HFF-Myc (cell line): ENCODE measurements at regions not wholly inside any gene's neighbourhood (a gene's known extent, or its start where the extent isn't known, plus 50 kb on each side); places are given as distances from the start of the nearest gene placed in this dataset.

Experiments used
- DNase-seq: peaks from one replicate; pipeline ENCODE4 v3.0.0-alpha.2; 2011; ENCODE audit warnings: low read depth; ENCODE audit errors: extremely low read depth
- H3K4me3 ChIP-seq: replicated peaks from 2 replicates; pipeline ENCODE4 v1.5.1; 2011; ENCODE audit warnings: low read depth, mild to moderate bottlenecking, control low read depth, low read length
- TF ChIP-seq, protein P1 (sequence below): IDR thresholded peaks from 2 replicates; pipeline ENCODE4 v1.5.1; 2012; ENCODE audit warnings: mild to moderate bottlenecking, low read depth, low read length, control low read depth; ENCODE audit errors: missing control alignments

DNA sequence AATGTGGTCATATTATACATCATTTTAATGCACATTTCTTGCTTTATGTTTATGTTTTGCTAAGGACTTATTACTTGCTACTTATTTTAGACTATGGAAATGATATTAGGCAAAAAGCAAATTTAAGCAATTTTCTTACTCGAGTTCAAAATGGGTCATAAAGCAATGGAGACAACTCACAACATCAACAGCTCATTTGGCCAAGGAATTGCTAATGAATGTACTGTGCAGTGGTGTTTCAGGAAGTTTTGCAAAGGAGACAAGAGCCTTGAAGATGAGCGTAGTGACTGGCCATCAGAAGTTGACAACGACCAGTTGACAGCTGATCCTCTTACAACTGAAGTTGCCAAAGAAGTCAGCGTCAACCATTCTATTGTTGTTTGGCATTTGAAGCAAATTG lies 831.8 kb upstream of the SEL1L start:
- TF ChIP-seq, protein P1, sequence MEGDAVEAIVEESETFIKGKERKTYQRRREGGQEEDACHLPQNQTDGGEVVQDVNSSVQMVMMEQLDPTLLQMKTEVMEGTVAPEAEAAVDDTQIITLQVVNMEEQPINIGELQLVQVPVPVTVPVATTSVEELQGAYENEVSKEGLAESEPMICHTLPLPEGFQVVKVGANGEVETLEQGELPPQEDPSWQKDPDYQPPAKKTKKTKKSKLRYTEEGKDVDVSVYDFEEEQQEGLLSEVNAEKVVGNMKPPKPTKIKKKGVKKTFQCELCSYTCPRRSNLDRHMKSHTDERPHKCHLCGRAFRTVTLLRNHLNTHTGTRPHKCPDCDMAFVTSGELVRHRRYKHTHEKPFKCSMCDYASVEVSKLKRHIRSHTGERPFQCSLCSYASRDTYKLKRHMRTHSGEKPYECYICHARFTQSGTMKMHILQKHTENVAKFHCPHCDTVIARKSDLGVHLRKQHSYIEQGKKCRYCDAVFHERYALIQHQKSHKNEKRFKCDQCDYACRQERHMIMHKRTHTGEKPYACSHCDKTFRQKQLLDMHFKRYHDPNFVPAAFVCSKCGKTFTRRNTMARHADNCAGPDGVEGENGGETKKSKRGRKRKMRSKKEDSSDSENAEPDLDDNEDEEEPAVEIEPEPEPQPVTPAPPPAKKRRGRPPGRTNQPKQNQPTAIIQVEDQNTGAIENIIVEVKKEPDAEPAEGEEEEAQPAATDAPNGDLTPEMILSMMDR, result no peak
- no peak overlapping the region for H3K4me3 ChIP-seq
- DNase-seq, result no peak

DNA sequence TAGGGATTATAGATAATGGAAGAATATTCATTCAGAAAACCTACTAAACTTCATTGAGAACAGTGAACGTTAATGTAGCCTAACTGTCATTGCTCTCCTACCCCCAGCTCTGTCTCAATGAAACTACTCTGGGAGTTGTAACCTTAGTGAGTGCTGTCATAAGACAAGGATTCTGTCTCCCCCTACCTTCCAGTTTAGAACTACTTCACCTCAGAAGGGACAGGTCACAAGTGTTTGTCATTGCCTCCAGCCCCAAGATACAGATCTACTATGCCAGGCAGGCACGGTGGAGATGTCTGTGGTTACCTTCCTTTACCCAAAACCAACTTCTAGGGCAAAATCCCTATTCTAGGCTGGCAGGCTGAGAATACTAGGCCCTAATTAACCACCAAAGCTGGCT lies 833.1 kb upstream of the SEL1L start:
- no peak for DNase-seq

DNA sequence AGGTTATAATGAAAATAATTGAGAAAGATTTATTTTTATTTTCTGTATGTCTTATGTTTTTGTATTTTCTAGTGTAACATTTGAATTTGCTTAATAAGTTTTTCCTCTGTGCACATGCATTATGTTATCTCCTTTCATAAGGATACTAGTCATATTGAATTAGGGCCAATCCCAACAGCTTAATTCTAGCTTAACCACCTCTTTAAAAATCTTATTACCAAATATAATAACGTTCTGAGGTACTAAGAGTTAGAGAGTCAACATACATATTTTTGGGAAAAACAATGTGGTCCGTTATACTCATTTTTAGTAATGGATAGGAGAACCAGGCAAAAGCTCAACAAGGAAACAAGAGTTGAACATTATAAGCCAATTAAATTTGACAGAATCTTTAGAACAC lies 845.6 kb upstream of the SEL1L start:
- no peak overlapping the region for H3K4me3 ChIP-seq
- DNase-seq, result no peak
- TF ChIP-seq, protein P1, result no peak

More for the DNA sequence above, 833.1 kb upstream of the SEL1L start:
- H3K4me3 ChIP-seq, result no peak overlapping the region
- TF ChIP-seq, protein P1, result no peak

DNA sequence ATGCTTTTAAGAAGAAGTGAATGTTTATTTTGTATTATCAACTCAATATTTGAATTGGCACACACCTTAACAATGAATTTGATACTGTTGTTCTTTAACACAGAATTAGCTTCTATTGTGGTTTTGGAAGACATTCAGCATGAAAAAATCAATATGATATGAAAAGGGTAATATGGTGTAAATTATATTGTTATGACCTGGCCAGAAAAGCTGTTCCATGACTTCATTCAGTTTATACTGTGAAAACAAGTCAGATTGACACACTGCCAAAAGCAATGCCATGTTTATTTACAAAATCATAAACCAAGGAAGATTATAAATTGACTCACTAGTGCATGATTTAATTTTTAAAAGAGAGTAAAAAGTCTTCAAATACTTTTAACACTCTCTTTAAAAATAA lies 851.4 kb upstream of the SEL1L start:
- TF ChIP-seq, protein P1, result no peak
- H3K4me3 ChIP-seq, result no peak overlapping the region
- DNase-seq, result no peak

DNA sequence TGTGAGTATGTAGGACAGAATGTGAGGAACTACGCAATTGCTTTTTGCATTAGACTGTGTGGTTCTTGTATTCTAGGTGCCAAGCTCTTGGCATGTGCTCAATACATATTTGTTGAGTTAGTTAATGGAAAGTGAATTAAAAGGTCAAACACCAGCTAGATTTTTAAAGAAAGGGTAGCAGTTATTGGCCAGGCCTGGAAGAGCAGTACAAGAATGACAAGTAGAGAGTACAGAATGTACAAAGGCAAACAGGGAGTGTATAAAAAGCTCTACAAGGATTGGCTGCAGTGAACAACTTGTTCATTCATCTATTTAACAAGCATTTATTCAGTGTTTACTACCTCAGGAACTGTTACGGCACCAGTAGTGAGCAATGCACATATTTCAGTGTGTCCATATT lies 854.0 kb upstream of the SEL1L start:
- no peak for DNase-seq

DNA sequence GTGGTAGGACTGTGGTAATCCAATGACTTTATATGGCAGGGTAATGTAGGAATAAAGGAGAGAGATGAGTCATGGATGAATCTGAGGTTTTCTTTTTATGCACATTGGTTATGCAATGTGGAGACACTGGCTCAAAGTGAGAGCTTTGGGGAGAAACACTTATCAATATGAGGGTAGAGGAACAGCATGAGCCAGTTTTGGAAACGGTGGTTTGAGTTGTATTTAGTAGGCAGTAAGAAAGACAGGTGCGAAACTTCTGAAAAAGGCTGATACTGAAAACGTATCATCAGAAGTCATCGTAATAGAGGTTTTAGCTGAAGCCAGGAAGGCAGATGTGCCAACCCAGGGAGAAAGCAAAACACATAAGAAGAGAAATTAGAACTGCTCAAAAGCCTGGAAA lies 854.8 kb upstream of the SEL1L start:
- TF ChIP-seq, protein P1, result no peak
- H3K4me3 ChIP-seq, result no peak overlapping the region
- DNase-seq, result no peak

More for the DNA sequence above, 854.0 kb upstream of the SEL1L start:
- TF ChIP-seq, protein P1, result no peak
- no peak overlapping the region for H3K4me3 ChIP-seq

DNA sequence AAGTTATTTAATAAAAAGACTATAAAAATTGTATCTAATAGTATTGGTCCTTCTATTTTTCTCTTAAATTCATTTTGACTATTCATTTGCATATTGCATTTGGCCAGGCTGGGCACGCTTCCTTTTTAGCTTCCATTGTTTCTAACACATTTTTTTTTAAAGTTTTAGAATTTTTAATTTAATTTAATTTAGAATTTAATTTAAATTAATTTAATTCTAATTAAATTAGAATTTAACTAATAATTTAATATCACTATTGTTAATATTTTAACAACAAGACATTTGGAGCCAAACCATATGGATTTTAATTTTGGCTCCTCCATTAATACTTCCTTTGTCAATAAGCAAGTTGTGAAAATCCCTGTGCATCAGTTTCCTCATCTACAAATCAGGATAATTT lies 856.9 kb upstream of the SEL1L start:
- no peak for DNase-seq
- no peak overlapping the region for H3K4me3 ChIP-seq
- TF ChIP-seq, protein P1, result no peak
